ENCODE measurements at regions not wholly inside any gene's neighbourhood (a gene's known extent, or its start where the extent isn't known, plus 50 kb on each side); places are given as distances from the start of the nearest gene placed in this dataset.
"Not testable (repeated sequence)": the region's sequence is repeated elsewhere in the genome, so short reads cannot be mapped to it uniquely, and the experiment has no call there.

DNA sequence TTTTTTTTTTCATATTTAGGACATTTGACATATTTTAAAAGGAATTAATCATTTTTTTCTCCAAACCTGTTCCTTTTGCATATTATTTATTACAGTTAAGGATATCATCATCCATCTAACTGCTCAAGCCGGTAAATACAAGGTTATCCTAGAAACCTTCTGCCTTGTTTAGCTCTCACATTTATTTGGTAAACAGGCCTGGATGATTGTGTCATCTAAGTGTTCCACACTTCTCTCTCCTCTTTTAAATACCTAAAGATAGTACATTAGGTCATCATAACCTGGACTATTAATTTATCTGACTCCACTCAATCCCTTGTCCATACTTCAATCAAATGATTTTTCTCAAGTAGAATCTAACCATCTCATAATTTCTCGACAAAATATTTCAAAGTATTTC lies 511.7 kb upstream of the KLHL1 start:
- DNase-seq: no peak

DNA sequence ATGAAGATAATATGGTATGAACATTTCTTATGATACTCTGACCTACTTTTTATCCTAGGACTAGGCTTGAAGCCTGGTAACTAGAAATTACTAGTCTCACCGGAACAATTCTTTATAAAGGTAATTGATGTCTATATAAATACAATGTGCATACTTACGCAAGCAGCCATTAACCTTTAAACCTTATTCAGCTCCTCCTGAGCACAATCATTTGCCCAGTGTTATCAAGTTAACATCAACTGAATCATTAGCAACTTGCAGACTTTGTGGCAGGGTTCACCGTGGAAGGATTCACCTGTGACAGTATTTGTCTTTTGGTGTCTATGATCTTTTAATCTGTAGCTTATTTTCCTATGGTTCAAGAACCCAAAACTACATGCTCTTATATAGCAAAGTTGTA lies 508.6 kb upstream of the KLHL1 start:
- no peak for DNase-seq

DNA sequence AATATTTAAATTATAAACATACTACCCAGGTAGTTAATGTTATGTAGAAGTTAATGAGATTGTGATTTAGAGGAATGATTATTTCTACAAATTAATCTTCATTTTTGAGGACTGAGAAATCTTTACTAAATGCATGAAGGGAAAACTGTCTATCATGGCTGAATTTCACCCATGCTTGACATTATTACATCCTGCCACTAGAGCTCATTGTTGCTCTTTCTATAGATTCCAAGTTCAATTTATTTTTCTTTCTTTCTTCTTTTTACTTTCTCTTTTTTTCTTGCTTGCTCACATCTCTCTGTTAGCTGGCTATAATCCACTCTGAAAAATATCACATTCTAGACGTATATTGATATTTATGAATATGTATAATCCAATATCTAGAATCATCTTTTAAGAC lies 505.0 kb upstream of the KLHL1 start:
- DNase-seq: no peak

DNA sequence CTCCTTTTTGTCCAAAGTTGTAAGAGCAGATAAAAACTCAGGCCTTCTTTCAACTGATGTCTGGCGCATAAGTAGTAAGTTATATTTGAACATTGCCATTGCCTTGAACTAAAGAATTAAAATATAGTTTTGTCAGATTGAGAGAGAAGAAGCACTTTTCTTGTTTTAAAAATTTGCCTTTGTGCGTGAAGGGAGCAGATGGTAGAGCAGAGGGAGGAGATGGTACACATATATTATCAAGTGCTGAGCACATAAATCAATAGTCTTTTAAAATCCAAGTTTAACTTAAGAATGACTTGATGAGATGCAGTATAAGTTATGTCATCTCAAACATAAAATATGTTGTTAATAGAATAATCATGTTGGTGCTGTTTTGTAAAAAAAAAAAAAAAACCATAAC lies 504.6 kb upstream of the KLHL1 start:
- no peak for DNase-seq

DNA sequence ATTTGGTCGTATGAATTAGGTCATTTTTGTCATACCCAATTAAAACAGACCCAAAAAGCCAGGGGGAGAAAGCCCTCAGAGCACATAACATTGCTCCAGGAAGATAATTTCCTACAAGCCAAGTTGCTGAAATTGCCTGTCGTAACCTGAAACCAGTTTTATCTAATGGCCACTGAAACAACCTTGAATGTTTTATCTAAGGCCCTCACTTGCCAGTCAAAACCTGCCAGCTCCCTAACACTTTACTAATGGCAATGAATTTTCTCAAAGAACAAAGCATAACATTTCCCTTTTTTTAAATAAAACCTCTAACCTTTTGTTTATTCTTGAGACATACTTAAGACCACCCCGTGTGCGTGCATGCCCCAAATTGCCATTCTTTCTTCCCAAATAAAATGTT lies 496.2 kb upstream of the KLHL1 start:
- no peak for DNase-seq

DNA sequence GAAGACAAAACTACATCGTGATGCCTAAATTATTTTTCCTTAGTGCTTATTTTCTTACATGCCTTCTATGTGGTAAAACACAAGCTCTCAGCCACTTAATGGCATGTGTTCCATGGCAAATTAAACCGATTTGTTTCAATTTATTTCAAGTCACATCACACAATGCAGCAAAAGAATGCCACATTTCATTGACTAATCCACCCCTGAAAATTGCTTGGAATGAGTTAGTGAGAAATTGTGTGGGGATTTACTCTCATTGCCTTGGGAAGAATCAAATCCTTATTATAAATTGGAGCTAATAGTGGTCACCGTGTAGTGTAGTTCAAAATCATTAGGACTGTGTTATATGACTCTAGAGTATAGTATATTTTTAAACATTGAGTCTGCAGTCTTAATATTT lies 485.5 kb upstream of the KLHL1 start:
- no peak for DNase-seq

DNA sequence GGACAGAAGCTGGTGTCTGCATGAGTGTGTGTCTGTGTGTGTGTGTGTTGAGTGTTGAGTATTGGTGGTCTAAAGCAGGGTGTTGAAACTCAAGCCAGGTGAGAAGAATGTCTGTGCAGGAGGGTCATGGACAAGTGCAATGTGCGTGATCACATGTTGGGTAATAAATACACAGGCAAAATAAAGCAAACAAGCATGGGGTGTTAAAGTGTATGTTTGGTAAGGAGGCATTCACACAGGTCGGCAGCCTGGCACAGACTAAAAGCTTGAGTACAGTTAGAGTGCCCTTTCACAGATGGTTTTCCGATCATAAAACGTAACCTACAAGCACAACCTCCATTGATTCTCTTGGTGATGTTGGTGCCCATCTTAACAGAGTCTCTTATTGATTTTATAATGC lies 476.9 kb upstream of the KLHL1 start:
- no peak for DNase-seq

DNA sequence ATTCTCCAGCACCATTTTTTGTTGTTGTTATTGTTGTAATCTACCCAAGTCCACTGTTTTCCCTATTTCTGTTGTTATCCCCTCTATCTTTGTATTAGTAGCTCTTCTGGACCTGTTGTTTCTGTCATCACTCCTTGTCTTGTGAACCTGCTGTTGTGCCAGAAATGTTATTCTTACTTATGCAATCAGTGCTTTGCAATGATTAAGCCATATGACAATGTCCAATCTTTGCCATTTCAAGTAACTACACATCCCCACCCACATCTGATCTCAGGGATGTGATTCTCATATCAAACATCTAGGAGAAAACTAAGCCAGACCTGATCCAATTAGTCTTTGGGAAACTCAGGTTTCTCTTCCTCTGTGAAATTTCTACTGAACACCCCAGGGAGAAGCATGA lies 472.6 kb upstream of the KLHL1 start:
- DNase-seq: no peak

DNA sequence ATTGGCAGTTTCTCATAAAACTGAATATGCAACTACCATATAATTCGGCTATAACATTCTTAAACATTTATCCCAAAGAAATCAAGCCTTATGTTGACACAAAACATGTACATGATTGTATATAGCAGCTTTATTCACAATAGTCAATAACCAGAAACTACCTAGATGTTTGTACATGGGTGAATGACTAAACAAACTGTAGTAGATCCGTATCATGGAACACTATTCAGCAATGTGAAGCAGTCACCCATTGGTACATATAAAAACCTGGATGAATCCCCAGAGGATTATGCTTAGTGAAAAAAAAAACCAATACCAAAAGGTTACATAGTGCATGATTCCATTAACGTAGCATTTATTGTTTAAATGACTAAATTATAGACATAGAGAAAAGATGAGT lies 471.7 kb upstream of the KLHL1 start:
- DNase-seq: no peak

DNA sequence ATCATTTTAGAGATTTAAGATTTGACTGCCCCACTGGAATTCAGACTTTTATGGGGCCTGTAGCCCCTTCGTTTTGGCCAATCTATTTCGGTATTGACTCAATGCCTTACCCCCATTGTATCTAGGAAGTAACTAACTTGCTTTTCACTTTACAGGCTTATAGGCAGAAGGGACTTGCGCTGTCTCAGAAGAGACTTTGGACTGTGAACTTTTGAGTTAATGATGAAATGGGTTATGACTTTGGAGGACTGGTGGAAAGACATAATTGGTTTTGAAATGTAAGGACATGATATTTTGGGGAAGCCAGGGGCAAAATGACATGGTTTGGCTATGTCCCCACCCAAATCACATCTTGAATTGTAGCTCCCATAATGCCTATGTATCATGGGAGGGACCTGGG lies 463.0 kb upstream of the KLHL1 start:
- DNase-seq: no peak

DNA sequence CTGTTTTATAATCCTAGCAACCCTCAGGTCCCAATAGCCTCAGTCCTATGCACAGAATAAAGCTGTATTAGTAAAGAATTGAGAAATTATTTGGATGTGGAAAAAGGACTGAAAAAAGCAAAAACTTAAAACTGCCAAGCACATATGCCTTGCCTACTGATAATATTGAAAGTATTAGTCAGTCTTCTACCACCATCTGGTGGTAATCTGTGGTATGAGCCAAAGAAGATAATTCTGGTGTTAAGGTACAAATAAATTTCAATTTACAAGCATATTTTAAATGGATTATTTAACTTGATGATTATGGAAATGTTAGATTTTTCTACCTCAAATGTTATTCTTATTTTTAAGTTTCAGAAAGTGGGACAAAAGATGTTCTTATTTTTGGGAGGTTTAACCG lies 460.3 kb upstream of the KLHL1 start:
- peak; percentile 72 for DNase-seq

DNA sequence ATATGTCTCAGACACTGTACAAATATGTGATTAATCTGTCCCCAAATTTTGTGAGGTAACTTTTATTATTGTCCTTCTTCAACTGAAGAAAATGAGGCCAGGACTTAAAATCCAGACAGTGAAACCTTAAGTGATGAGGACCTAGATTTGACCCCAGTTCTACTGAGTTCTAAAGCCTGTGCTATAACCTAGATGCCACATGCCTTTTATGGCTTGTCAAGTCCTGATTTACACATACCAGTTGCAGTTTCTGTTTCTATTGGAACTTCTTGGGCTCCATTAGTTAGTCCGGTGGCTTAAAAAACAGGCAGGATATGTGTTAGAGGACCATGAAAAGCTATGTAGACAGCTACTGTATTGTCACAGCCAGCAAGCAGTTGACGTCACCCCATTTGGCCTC lies 436.5 kb upstream of the KLHL1 start:
- no peak for DNase-seq

DNA sequence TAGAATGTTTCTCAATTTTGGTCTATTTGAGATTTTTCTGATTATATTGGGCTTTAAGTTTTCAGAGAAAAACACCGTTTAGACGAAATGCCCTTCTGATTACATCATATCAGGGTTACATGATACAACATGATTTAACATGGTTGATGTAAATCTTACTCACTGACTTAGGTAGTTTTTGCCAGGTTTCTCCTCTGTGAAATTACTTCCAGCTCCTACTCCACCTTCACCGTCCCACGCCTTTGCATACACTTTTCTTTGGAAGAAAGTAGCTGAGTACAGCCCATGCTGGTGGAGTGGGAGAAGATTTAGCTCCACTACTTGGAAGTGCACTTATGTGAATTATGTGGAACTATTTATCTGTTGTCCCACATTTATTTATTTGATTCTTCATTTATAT lies 433.2 kb upstream of the KLHL1 start:
- DNase-seq: no peak

DNA sequence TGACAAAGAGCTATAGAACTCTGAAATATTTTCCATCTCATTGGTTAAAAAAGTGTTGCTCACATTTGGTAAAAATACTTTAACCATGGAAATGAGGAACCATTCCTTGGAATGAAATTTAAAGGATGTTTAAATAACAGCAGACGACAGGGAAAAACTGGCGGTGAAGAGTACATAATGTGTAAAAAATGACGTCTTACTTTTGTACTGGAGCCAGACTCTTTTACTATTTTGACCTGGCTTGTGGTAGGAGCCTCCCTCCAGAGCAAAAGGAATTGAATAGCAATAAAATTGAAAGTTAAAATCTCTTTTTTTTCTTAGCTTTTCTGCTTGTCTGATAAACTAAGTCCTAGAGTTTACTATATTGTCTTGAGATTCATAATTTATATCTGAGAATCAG lies 426.2 kb upstream of the KLHL1 start:
- peak; percentile 4 for DNase-seq

DNA sequence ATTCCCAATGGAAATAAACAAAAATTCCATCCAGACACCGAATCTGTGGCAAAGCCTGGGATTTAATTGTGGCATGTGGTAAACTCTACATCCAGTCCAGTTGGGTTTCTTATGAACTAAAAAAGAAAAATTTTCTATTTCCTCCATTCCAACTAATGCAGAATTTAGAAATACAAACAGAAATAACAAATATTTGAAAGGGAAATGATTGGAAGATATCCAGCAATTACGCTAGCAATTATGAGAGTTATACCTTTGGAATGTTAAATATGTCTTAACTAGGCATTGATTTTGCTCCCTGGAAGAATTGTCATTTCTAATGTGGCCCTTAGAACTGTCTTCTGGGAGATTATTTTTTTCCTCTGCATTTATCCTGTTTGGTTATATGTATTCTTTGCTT lies 421.4 kb upstream of the KLHL1 start:
- no peak for DNase-seq

DNA sequence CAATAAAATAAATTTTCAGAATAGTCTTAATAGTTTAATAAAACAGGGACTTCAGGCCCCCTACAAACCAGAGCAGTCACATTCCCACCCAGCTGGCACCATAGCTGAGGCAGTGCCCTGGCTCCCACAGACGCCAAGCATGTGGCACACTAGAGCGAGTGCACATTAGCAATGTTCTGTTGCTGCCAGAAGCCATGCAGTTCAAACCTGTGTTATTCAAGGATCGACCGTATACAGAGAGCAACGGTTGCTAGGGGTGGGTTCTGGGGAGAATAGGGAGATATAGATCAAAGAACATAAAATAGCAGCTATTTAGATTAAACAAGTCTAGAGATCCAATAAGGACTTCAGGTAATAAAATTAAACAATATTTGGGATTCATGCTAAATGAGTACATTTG lies 419.3 kb upstream of the KLHL1 start:
- no peak for DNase-seq

DNA sequence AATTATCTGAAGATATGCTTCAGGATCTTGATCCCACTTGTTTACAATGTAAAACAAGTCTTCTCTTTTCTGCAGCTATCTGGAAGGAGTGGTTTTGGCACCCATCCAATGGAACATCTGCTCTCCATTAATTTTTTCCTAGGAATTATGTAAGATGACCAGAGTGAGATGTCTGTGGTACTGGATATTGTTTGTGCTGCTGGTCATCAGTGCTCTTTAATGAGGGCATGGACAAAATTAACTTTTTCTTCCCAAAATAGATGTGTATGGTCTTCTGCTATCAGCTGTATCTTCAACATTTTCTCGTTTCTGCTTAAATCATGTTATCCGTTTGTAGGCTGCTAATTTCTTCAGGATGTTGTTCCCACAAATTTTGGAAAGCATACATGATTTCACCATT lies 415.4 kb upstream of the KLHL1 start:
- peak; percentile 40 for DNase-seq

DNA sequence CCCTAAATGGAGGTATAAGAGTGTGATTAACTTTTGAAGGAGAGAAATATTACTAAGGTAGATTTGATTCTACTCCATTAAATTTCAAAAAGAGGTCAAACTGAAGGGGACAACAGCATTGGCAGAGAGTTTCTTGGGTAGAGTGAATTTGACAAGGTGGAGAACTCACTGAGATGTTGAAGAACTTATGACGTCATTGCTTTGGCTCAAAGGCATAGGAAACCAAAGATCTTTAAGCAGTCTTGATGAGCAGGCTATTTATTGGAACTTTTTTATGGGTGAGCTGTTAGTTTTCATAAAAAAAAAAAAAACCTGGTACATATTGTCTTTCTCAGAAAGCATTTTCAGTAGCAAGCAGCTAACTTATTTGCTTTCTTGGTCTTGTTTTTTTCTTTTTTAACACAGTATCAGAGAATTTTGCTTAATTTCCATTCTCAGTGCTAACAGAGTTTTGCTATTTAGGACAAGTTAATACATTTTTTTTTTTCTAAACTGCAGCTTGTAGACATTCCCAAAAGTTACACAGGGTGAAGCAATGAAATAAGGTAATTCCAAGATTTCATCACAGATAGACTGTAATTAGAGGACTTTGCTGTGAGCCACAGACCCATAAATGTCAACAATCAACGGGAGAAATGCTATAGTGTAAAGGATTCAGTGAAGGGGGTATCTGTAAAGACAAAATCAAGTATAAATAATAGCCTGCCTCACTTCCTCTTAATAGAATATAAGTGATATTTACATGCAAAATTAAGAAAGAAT lies 412.2 kb upstream of the KLHL1 start:
- DNase-seq: no peak

DNA sequence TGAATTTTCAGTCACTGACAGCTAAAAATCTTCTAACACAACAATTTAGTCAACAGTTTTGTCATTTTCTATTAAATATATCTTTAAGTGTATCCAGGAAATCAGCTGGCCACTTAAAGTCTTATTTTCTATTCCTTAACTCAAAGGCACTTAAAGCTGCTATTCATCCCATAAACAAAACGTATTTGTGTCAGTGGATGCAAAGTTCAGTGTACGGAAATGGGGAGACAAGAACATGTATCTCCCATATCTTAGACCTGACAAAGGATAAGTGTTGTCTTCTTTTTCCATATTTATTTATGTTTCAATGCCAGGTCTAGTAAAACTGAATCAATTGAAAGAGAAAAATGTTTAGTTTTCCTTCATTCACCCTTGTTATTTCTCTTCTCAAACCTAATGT lies 409.8 kb upstream of the KLHL1 start:
- DNase-seq: no peak

DNA sequence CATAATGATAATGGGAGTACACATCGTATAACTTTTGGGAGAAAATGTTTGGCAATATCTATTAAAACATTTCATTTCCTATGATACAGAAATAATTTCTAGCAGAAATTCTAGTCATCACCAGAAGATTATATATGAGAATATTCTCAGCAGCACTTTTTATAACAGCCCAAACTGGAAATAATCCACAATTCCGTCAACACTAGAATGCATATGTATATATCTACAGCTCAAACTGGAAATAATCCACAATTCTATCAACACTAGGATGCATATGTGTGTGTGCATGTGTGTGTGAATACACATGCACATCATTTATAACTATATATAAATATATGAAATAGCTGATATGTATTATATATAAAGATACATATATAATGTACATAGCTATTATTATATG lies 408.0 kb upstream of the KLHL1 start:
- no peak for DNase-seq

DNA sequence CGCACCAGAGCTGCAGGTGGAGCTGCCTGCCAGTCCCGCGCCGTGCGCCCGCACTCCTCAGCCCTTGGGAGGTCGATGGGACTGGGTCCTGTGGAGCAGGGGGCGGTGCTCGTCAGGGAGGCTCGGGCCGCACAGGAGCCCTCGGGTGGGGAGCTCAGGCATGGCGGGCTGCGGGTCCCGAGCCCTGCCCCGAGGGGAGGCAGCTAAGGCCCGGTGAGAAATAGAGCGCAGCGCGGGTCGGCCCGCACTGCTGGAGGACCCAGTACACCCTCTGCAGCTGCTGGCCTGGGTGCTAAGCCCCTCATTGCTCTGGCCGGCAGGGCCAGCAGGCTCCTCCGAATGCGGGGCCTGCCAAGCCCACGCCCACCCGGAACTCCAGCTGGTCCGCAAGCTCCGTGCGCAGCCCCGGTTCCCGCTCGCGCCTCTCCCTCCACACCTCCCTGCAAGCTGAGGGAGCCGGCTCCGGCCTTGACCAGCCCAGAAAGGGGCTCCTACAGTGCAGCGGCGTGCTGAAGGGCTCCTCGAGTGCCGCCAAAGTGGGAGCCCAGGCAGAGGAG lies 403.7 kb upstream of the KLHL1 start:
- not testable (repeated sequence) for DNase-seq

DNA sequence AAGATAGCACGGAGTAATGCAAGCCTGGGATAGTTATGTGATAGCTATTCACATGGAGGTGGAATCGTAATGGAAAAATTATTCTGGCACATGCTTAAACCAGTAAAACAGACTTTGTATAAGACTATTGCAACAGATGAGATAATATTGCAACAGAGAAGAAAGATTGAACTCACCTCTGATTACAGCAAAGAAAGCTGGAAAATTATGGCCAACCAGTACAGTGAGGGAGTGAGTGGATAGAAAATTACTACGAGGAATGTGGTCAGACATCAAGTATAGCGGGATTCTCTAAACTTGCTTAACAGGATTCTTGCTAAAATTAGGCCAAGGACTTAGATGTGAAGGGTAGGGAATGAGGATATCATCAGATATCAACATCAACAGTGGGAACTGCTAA lies 397.6 kb upstream of the KLHL1 start:
- DNase-seq: no peak

DNA sequence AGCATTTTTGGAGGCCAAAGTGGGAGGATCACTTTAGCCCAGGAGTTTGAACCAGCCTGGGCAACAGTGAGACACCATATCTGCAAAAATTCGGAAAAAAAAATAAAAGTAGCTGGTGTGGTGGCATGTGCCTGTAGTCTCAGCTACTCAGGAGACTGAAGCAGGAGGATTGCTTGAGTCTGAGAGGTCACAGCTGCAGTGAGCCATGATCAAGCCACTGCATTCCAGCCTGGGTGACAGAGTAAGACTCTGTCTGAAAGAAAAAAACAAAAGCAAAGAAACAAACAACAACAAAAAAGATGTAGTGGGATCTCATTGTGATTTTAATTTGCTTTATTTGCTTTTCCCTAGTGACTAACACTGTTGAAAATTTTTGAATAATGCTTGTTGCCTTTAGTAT lies 394.7 kb upstream of the KLHL1 start:
- no peak for DNase-seq

DNA sequence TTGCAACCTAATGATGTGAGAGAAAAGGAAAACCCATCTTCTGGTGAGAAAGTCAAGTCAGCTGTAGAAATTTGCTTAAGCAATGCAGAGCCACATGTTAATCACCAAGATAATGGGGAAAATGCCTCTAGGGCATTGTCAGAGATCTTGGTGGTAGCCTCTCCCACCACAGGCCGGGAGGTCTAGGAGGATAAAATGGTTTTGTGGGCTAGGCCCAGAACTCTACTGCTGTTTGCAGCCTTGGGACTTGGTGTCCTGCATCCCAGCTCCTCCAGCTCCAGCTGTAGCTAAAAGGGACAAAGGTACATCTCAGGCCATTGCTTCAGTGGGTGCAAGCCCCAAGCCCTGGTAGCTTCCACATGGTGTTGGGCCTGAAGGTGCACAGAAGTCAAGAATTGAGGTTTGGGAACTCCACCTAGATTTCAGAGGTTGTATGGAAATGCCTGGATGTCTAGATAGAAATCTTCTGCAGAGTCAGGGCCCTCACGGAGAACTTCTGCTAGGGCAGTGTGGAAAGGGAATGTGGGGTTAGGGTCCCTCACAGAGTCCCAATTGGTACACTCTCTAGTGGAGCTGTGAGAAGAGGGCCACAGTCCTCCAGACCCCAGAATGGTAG lies 382.2 kb upstream of the KLHL1 start:
- no peak for DNase-seq

All from tongue (tissue), 1 donor.